ACC112 (cell line): ENCODE measurements at regions not wholly inside any gene's neighbourhood (a gene's known extent, or its start where the extent isn't known, plus 50 kb on each side); places are given as distances from the start of the nearest gene placed in this dataset.
A peak's percentile ranks its signal among the peaks of the same experiment; 100 is the strongest.

Experiments
- H2AFZ ChIP-seq: fragments of 200-600 bp; sonication (generic); one replicate; pipeline ENCODE4 v1.6.0; 2017; ENCODE audit warnings: antibody characterized with exemption, low read length; ENCODE audit not compliant: unreplicated experiment
- H3K27ac ChIP-seq: fragments of 200-600 bp; sonication (generic); 2 replicates; pipeline ENCODE4 v1.5.1; 2014; ENCODE audit warnings: low read depth, mild to moderate bottlenecking, antibody characterized with exemption, low read length, moderate library complexity
- H3K27me3 ChIP-seq: fragments of 200-600 bp; sonication (generic); 2 replicates; pipeline ENCODE4 v1.6.1; 2014; ENCODE audit warnings: mild to moderate bottlenecking, antibody characterized with exemption, low read length, moderate library complexity, mixed read lengths; ENCODE audit not compliant: insufficient read depth
- H3K36me3 ChIP-seq: fragments of 200-600 bp; sonication (generic); 2 replicates; pipeline ENCODE4 v1.6.1; 2016; ENCODE audit warnings: mild to moderate bottlenecking, antibody characterized with exemption, low read length, moderate library complexity, mixed read lengths; ENCODE audit not compliant: insufficient read depth
- H3K4me1 ChIP-seq: fragments of 200-600 bp; sonication (generic); one replicate; pipeline ENCODE4 v1.6.1; 2016; ENCODE audit warnings: low read length, mixed read lengths; ENCODE audit not compliant: insufficient read depth, unreplicated experiment, control insufficient read depth
- H3K4me3 ChIP-seq: fragments of 200-600 bp; sonication (generic); 2 replicates; pipeline ENCODE4 v1.5.1; 2014; ENCODE audit warnings: mild to moderate bottlenecking, low read depth, low read length
- H3K79me2 ChIP-seq: fragments of 200-600 bp; sonication (generic); one replicate; pipeline ENCODE4 v1.6.0; 2016; ENCODE audit warnings: low read length; ENCODE audit not compliant: control insufficient read depth, unreplicated experiment, insufficient read depth

GRCh38 chr6:100116411-100117194, 122.6 kb upstream of the MCHR2 start:
- Histone ChIP-seq H3K4me1 (peaks cover 5% of the 10 kb centered on the region), H2AFZ (peak overlapping the region; percentile 93), H3K27ac (no peak overlapping the region), H3K27me3 (no peaks in the 10 kb centered on the region), H3K79me2 (no peaks in the 10 kb centered on the region), H3K36me3 (no peaks in the 10 kb centered on the region), H3K4me3 (peak overlapping the region; percentile 32; the same call in 1 of the 2 replicates)

GRCh38 chr6:100115407-100116101, 121.5 kb upstream of the MCHR2 start:
- Histone ChIP-seq H2AFZ (no peak overlapping the region), H3K27ac (no peak overlapping the region)

GRCh38 chr6:100112855-100113508, 119.0 kb upstream of the MCHR2 start:
- Histone ChIP-seq H3K4me1 (peaks cover 5% of the 10 kb centered on the region), H2AFZ (no peak overlapping the region), H3K27me3 (no peaks in the 10 kb centered on the region), H3K4me3 (no peak overlapping the region), H3K36me3 (no peaks in the 10 kb centered on the region), H3K79me2 (no peaks in the 10 kb centered on the region), H3K27ac (no peak overlapping the region)

More at GRCh38 chr6:100115407-100116101, 121.5 kb upstream of the MCHR2 start:
- no peak overlapping the region for H3K4me3 ChIP-seq
- no peaks in the 10 kb centered on the region for H3K36me3 ChIP-seq
- H3K4me1 ChIP-seq = peaks cover 5% of the 10 kb centered on the region
- no peaks in the 10 kb centered on the region for H3K27me3 ChIP-seq
- H3K79me2 ChIP-seq = no peaks in the 10 kb centered on the region

GRCh38 chr6:100105919-100106529, 112.0 kb upstream of the MCHR2 start:
- Histone ChIP-seq H2AFZ (no peak overlapping the region), H3K4me1 (no peaks in the 10 kb centered on the region), H3K27ac (no peak overlapping the region), H3K4me3 (no peak overlapping the region), H3K27me3 (no peaks in the 10 kb centered on the region), H3K36me3 (no peaks in the 10 kb centered on the region), H3K79me2 (no peaks in the 10 kb centered on the region)

GRCh38 chr6:100105138-100105537, 111.1 kb upstream of the MCHR2 start:
- H2AFZ ChIP-seq = no peak overlapping the region
- H3K36me3 ChIP-seq = no peaks in the 10 kb centered on the region
- no peak overlapping the region for H3K4me3 ChIP-seq

GRCh38 chr6:100103931-100104330, 109.9 kb upstream of the MCHR2 start:
- H2AFZ ChIP-seq = no peak overlapping the region
- H3K36me3 ChIP-seq = no peaks in the 10 kb centered on the region
- no peaks in the 10 kb centered on the region for H3K79me2 ChIP-seq
- H3K4me1 ChIP-seq = no peaks in the 10 kb centered on the region
- no peak overlapping the region for H3K4me3 ChIP-seq
- no peaks in the 10 kb centered on the region for H3K27me3 ChIP-seq
- H3K27ac ChIP-seq = no peak overlapping the region

More at GRCh38 chr6:100105138-100105537, 111.1 kb upstream of the MCHR2 start:
- Histone ChIP-seq H3K27ac (no peak overlapping the region), H3K79me2 (no peaks in the 10 kb centered on the region), H3K27me3 (no peaks in the 10 kb centered on the region), H3K4me1 (no peaks in the 10 kb centered on the region)

GRCh38 chr6:100103194-100103593, 109.2 kb upstream of the MCHR2 start:
- no peak overlapping the region for H3K4me3 ChIP-seq
- H3K4me1 ChIP-seq = no peaks in the 10 kb centered on the region
- no peak overlapping the region for H3K27ac ChIP-seq
- no peak overlapping the region for H2AFZ ChIP-seq
- H3K36me3 ChIP-seq = no peaks in the 10 kb centered on the region
- H3K79me2 ChIP-seq = no peaks in the 10 kb centered on the region
- no peaks in the 10 kb centered on the region for H3K27me3 ChIP-seq

- no peak overlapping the region for H2AFZ ChIP-seq
- H3K4me3 ChIP-seq = no peak overlapping the region
- no peak overlapping the region for H3K27ac ChIP-seq
- no peaks in the 10 kb centered on the region for H3K79me2 ChIP-seq
- H3K36me3 ChIP-seq = no peaks in the 10 kb centered on the region
- no peaks in the 10 kb centered on the region for H3K4me1 ChIP-seq
- H3K27me3 ChIP-seq = no peaks in the 10 kb centered on the region
Observed at GRCh38 chr6:100101644-100102043, 107.6 kb upstream of the MCHR2 start.

- Histone ChIP-seq H3K79me2 (no peaks in the 10 kb centered on the region), H3K27me3 (no peaks in the 10 kb centered on the region), H3K4me3 (no peak overlapping the region), H3K4me1 (no peaks in the 10 kb centered on the region), H2AFZ (no peak overlapping the region), H3K27ac (no peak overlapping the region), H3K36me3 (no peaks in the 10 kb centered on the region)
Observed at GRCh38 chr6:100100776-100101175, 106.8 kb upstream of the MCHR2 start.

GRCh38 chr6:100099189-100100074, 105.4 kb upstream of the MCHR2 start:
- no peaks in the 10 kb centered on the region for H3K36me3 ChIP-seq
- H3K4me1 ChIP-seq = no peaks in the 10 kb centered on the region
- H3K4me3 ChIP-seq = no peak overlapping the region
- no peaks in the 10 kb centered on the region for H3K79me2 ChIP-seq
- H3K27me3 ChIP-seq = no peaks in the 10 kb centered on the region
- no peak overlapping the region for H2AFZ ChIP-seq
- H3K27ac ChIP-seq = no peak overlapping the region
